ENCODE measurements at regions not wholly inside any gene's neighbourhood (a gene's known extent, or its start where the extent isn't known, plus 50 kb on each side); places are given as distances from the start of the nearest gene placed in this dataset.

GRCh38 chr5:8399471-8399870, 530.5 kb downstream of the MTRR start:
- peak; percentile 17 for DNase-seq

DNA sequence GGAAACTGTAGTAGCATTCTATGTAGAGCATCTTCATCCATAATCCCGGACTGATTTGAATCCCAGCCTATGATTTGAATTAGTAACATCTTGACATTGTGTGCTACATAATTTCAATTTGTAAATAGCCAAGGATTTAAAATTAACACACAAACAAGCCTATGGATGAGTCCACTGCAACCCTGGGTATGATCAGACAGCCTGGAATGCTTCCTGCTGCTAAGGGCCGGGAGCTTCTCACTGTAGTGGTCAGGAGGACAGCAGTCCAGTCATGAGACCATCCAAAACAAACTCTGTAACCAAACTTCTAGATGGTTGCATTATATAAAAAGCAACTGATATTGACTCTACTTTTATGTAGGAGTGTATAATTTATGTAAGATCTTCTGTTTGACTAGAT, 539.3 kb downstream of the MTRR start:
- DNase-seq = no peak

DNA sequence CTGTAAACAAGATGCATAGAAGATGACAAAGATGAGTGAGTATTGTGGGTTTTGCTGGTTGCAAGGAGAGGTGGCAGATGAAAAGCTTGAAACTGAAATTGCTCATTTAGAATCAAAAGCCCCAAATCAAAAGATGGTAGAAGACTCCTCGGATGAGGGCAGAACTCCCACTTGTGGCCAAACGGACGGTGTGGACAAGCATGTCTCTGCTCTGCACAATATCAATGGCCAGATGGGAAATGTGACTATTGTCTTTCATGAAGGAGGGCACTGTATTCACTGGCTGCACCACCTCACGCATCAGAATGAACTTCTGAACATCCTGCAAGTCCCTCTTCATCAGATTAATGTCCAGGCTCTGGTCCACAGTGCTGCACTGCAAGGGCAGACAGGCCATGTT, 541.7 kb downstream of the MTRR start:
- no peak for DNase-seq

DNA sequence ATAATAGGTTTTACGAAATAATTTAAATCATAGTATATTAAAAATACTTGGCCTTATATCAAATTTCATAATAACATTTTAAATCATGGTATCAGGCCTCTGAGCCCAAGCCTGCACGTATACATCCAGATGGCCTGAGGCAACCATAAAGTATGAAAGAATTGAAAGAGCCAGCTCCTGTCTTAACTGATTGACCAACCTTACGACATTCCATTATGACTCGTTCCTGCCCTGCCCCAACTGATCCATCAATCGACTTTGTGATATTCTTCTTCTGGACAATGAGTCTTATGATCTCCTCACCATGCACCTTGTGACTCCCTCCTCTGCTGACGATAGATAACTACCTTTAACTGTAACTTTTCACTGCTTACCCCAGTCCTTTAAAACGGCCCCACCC, 545.0 kb downstream of the MTRR start:
- DNase-seq = no peak

GRCh38 chr5:8417316-8418048, 548.5 kb downstream of the MTRR start:
- DNase-seq = no peak

DNA sequence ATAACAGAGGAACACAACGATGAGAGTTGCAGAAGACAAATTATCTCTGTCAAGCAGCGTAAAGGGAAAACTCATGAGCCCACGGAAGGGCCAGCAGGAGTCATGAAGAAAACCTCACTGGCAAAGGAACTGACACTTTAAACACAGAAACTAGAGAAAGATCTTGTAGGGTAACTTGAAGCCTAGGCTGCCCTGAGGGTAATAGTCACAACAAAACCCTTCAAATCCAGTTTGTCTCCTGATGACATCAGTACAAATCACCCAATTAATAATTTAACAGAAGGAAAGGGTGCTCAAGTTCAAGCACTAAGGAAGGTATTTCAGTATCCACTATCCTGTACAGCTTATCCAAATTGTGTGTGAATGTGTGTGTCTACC, 549.1 kb downstream of the MTRR start:
- no peak for DNase-seq

GRCh38 chr5:8429778-8430758, 561.1 kb downstream of the MTRR start:
- no peak for DNase-seq

DNA sequence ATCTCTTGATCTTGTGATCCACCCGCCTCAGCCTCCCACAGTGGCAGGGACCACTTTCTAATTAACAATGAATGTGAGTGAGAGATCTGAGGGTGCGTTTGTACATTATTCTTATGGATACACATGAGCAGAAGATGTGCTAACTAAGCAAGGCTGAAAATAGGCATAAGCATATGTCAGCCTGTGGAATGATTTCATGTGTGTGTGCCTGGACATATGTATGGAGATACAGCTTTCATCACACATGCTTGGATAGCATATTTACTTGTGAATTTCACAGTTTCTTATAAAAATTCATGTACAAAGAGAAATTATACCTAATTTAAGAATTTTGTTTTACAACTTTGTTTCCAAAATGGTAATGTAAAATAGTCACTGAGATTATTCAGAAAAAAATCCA, 565.6 kb downstream of the MTRR start:
- no peak for DNase-seq

DNA sequence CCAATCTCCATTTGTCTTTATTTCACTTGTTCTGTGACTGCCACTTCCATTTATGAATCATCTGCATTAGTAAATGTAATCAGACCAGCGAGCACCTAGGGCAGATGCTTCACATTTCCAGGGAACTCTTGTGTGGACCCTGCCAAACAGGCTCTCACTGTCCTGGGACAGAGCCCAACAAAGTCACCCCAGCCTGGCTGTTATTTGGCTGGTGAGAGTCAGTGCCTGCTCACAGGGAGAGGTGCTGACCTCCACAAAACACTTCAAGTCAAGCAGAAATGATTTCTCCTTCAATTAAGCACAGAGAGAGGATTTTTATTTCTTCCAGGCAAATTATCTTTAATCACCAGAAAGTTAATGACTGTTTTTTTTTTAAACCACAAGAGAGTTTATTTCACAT, 568.0 kb downstream of the MTRR start:
- no peak for DNase-seq

DNA sequence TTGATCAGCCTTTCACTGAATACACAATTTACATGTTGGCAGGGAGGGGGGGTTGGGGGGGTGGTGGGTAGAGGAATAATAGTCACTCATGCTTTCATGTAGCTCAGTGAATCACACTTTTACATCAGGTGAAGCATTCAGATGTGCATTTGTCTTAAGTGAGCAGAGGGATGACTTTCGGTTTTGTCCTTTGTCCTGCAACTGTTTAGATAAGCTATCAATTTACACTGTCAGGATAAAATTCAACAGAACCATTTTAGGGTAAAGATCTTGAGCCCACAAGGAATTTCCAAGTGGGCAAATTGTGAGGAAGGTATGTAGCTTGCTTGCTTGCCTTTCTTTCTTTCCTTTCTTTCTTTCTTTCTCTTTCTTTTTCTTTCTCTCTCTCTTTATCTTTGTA, 576.2 kb downstream of the MTRR start:
- no peak for DNase-seq

DNA sequence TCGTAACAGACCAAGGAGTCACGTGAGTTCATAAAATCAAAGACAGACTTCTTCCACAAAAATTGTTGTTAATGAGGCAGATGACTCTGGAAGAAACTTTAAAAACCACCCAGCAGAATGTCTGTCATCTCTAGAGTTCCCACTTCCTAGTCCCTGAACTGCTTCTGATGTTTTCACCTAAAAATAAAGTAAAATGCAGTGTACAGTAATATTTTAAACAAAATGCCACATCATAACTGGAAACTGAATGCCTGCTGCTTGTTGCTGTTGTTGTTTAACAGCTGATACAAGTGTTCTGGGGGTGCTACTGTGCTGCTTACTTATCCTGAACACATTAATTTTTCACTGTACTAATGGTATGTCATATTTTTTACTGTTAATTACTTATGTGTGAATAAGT, 577.2 kb downstream of the MTRR start:
- no peak for DNase-seq

GRCh38 chr5:8456846-8457186, 587.9 kb downstream of the MTRR start:
- no peak for DNase-seq

GRCh38 chr5:8457187-8458037, 588.5 kb downstream of the MTRR start:
- DNase-seq = peak; percentile 96

- DNase-seq = no peak
Measured at GRCh38 chr5:8458038-8458383, 589.1 kb downstream of the MTRR start.

DNA sequence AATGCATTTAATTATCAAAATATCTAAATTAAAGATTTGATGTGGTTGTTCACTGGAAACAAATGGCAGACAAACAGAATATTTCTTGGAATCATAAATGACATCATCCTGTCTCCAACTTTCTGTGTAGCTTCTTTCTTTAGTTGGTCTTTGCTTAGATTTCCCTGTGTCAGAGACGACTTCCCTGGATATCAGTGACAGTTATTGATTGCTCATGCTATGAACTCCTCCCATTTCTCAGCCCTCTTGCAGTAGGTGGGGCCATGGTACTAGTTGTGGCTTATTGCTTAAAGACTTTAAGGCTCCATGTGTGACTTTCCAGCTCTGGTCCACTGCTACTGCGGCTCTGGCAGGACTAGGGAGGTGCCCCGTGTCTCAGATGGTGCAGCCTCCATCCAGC, 592.6 kb downstream of the MTRR start:
- DNase-seq = no peak

DNA sequence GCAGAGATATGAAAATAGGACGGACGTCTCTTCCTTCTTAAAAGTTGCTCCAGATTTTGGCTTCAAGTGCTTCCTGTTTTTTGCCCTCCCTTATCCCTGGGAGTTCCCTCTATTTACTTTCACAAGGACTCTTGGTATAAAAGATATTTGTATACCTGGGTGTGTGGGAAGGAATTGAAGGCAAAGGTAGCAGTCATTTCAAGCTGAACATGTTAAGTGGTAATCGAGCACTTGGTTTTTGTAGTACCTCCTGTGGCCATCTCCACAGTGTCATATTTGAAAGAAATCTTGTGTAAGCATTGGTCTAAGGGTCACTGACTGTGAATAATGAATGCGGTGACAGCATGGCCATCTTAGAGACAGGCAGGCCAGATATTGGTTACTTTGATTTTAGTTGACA, 593.6 kb downstream of the MTRR start:
- DNase-seq = no peak

DNA sequence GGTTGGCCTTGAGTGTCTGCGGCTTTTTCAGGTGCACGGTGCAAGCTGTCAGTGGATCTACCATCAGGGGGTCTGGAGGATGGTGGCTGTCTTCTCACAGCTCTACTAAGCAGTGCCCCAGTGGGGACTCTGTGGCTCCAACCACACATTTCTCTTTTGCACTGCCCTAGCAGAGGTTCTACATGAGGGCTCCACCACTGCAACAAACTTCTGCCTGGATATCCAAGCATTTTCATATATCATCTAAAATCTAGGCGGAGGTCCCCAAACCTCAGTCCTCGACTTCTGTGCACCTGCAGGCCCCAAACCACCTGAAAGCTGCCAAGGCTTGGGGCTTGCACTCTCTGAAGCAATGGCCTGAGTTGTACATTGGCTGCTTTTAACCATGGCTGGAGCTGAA, 601.5 kb downstream of the MTRR start:
- no peak for DNase-seq

GRCh38 chr5:8471581-8471980, 602.6 kb downstream of the MTRR start:
- DNase-seq = no peak

DNA sequence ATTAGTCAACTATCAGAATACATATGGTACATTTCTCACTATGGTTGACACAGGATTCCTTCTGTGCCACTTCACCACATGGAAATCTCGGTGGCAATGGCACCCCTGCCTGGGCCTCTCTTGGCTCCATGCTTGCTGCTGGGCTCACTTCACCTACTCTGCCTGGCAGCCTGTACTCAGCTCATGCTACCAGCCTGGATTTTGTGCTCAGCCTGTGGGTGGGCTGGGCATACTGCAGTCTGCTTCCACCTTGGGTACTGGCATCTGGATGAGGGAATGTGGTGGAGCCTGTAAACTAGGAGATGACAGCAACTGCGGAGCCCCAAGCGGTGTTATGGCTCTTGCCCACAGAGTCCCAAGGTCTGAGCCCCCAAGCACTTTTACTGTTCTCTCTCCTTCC, 604.1 kb downstream of the MTRR start:
- DNase-seq = no peak

GRCh38 chr5:8473827-8474568, 605.0 kb downstream of the MTRR start:
- no peak for DNase-seq

GRCh38 chr5:8474569-8474930, 605.6 kb downstream of the MTRR start:
- no peak for DNase-seq

- no peak for DNase-seq
Measured at GRCh38 chr5:8478326-8478725, 609.4 kb downstream of the MTRR start.

DNA sequence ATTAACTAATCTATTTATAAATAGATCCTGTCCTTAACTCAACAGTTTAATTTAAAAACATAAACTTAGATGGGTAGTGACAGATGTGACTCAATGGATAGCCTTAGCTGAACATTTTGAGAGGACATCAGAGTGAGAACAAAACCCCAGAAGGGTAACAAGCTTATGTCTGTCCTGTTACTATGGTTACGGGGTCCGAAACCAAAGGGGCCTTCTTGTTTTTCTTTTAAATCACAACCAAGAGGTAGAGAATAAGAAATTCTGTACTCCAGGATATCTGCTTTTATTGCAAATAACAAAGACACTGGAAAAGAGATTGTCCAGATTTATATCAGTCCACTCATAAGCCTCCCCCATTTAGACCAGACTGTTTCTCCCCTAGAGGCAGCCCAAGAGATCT, 612.1 kb downstream of the MTRR start:
- DNase-seq = no peak
